A549 (cell line): ENCODE measurements at regions not wholly inside any gene's neighbourhood (a gene's known extent, or its start where the extent isn't known, plus 50 kb on each side); places are given as distances from the start of the nearest gene placed in this dataset.

Source experiments
- ATAC-seq, 2 experiments: fragments of 200-7000 bp in 1 of 2; fragments of >200 bp in 1 of 2; cut with Nextera tagmentation in 1 of 2; cut with Tn5 transposase in 1 of 2; 3 replicates each; pipeline versions ENCODE4 v1.8.0 to v1.9.1; 2018 to 2020; ENCODE audit warnings: mild to moderate bottlenecking in 1 of 2, moderate library complexity in 1 of 2
- CTCF ChIA-PET: fragments of 300-600 bp; sonication (Branson Sonifier 250); formaldehyde crosslinking; extraction: SDS; loops from one replicate; lab custom pipeline; 2021; ENCODE audit warnings: antibody characterized with exemption, inconsistent platforms; lab: Yijun Ruan, JAX
- POLR2A ChIA-PET: fragments of 350-600 bp; formaldehyde crosslinking; extraction: SDS; loops from one replicate; lab custom pipeline; 2021; ENCODE audit warnings: antibody characterized with exemption, inconsistent platforms; lab: Yijun Ruan, JAX
- DNase-seq, 2 experiments: peaks; one replicate each; pipeline versions ENCODE4 v3.0.0 to v3.0.0-alpha.2; 2011 to 2016; ENCODE audit warnings: low read depth in 1 of 2, low spot score in 1 of 2
- FAIRE-seq: peaks from 2 replicates; lab custom pipeline; 2011; peaks lifted over from hg19 to GRCh38; lab: Jason Lieb, UNC
- H3K27ac ChIP-seq, 2 experiments: fragments of >200 bp; sonication (Bioruptor Twin); formaldehyde crosslinking; 3 replicates each; pipeline ENCODE4 v1.5.1; 2016 to 2017
- H3K4me1 ChIP-seq: fragments of >200 bp; sonication (Bioruptor Twin); formaldehyde crosslinking; 3 replicates; pipeline ENCODE4 v1.6.1; 2016
- H3K4me2 ChIP-seq: fragments of >200 bp; sonication (Bioruptor Twin); formaldehyde crosslinking; 3 replicates; pipeline ENCODE4 v1.6.1; 2016
- H3K4me3 ChIP-seq: fragments of >200 bp; sonication (Bioruptor Twin); formaldehyde crosslinking; 3 replicates; pipeline ENCODE4 v1.5.1; 2016
- H3K9me3 ChIP-seq: fragments of >200 bp; sonication (Bioruptor Twin); formaldehyde crosslinking; 3 replicates; pipeline ENCODE4 v1.6.1; 2016
- ATOH8 ChIP-seq: fragments of 250-450 bp; sonication (Bioruptor Pico); IDR thresholded peaks from 2 replicates; pipeline ENCODE4 v1.5.0; 2020; ENCODE audit warnings: low read depth, mild to moderate bottlenecking, moderate library complexity
- BHLHE40 ChIP-seq: IDR thresholded peaks from 2 replicates; pipeline ENCODE4 v1.6.1; 2012; ENCODE audit warnings: low read depth, low read length, inconsistent platforms
- CBX2 ChIP-seq: fragments of 200-600 bp; sonication (generic); IDR thresholded peaks from 2 replicates; pipeline ENCODE4 v1.6.1; 2016; ENCODE audit warnings: low read depth, mild to moderate bottlenecking, borderline replicate concordance
- CBX8 ChIP-seq: fragments of 200-600 bp; sonication (generic); IDR thresholded peaks from 2 replicates; pipeline ENCODE4 v1.6.1; 2016
- CHD4 ChIP-seq: fragments of 200-600 bp; sonication (generic); IDR thresholded peaks from 2 replicates; pipeline ENCODE4 v1.6.1; 2016; ENCODE audit warnings: antibody characterized with exemption, mild to moderate bottlenecking, borderline replicate concordance
- EHF ChIP-seq: fragments of 250-450 bp; sonication (Bioruptor Pico); IDR thresholded peaks from 2 replicates; pipeline ENCODE4 v1.5.0; 2020; ENCODE audit warnings: mild to moderate bottlenecking
- EP300 ChIP-seq, 2 experiments: fragments of >200 bp; sonication (Bioruptor Twin); formaldehyde crosslinking; IDR thresholded peaks; 2 replicates in 1 of 2; 3 replicates in 1 of 2; pipeline ENCODE4 v1.6.1; 2016 to 2017
- ESRRA ChIP-seq: fragments of 150-350 bp; IDR thresholded peaks from 2 replicates; pipeline ENCODE4 v1.6.1; 2014; ENCODE audit warnings: mild to moderate bottlenecking, low read length, borderline replicate concordance
- FOSL2 ChIP-seq, 2 experiments: fragments of 450-650 bp in 1 of 2; fragments of >200 bp in 1 of 2; sonication (Bioruptor Twin) in 1 of 2; formaldehyde crosslinking; IDR thresholded peaks; 2 replicates each; pipeline versions ENCODE4 v1.5.0 to v1.6.1; 2016 to 2020; ENCODE audit warnings: mild to moderate bottlenecking in 1 of 2, moderate library complexity in 1 of 2
- FOXS1 ChIP-seq: fragments of 250-450 bp; sonication (Bioruptor Pico); IDR thresholded peaks from 2 replicates; pipeline ENCODE4 v1.5.0; 2020; ENCODE audit warnings: mild to moderate bottlenecking, moderate library complexity
- HMGXB4 ChIP-seq: fragments of 250-450 bp; sonication (Bioruptor Pico); IDR thresholded peaks from 2 replicates; pipeline ENCODE4 v1.5.0; 2021; ENCODE audit warnings: mild to moderate bottlenecking, moderate library complexity, borderline replicate concordance
- HOXA7 ChIP-seq: fragments of 250-450 bp; sonication (Bioruptor Pico); IDR thresholded peaks from 2 replicates; pipeline ENCODE4 v1.5.0; 2020; ENCODE audit warnings: mild to moderate bottlenecking, moderate library complexity
- HOXB13 ChIP-seq: fragments of 250-450 bp; sonication (Bioruptor Pico); IDR thresholded peaks from 2 replicates; pipeline ENCODE4 v1.5.0; 2020; ENCODE audit warnings: low read depth, mild to moderate bottlenecking, moderate library complexity
- JUN ChIP-seq, 2 experiments: fragments of >200 bp; sonication (Bioruptor Twin); formaldehyde crosslinking; IDR thresholded peaks; 2 replicates in 1 of 2; 3 replicates in 1 of 2; pipeline ENCODE4 v1.6.1; 2016 to 2017
- JUNB ChIP-seq: fragments of >200 bp; sonication (Bioruptor Twin); formaldehyde crosslinking; IDR thresholded peaks from 2 replicates; pipeline ENCODE4 v1.6.1; 2016
- KDM5A ChIP-seq: fragments of 200-600 bp; sonication (generic); IDR thresholded peaks from 2 replicates; pipeline ENCODE4 v1.6.1; 2016; ENCODE audit warnings: antibody characterized with exemption, mild to moderate bottlenecking
- MYC ChIP-seq: IDR thresholded peaks from 2 replicates; pipeline ENCODE4 v1.6.1; 2012; ENCODE audit warnings: mild to moderate bottlenecking, inconsistent platforms, low read length, improper control_type of control experiment, borderline replicate concordance
- POLR2A ChIP-seq: IDR thresholded peaks from 2 replicates; pipeline ENCODE4 v1.6.1; 2012; ENCODE audit warnings: mild to moderate bottlenecking, low read length
- RAD21 ChIP-seq, 2 experiments: fragments of >200 bp in 1 of 2; sonication (Bioruptor Twin) in 1 of 2; formaldehyde crosslinking in 1 of 2; IDR thresholded peaks in 1 of 2; conservative IDR thresholded peaks in 1 of 2; 2 replicates in 1 of 2; 3 replicates in 1 of 2; pipeline ENCODE4 v1.6.1; 2012 to 2018; ENCODE audit warnings: inconsistent platforms in 1 of 2
- RCOR1 ChIP-seq: fragments of 150-350 bp; IDR thresholded peaks from 2 replicates; pipeline ENCODE4 v1.6.1; 2014; ENCODE audit warnings: antibody characterized with exemption, low read length, low read depth
- RFX5 ChIP-seq: fragments of 450-650 bp; IDR thresholded peaks from 2 replicates; pipeline ENCODE4 v1.7.1; 2014; ENCODE audit warnings: antibody characterized with exemption, mild to moderate bottlenecking, moderate library complexity
- USF2 ChIP-seq: fragments of 450-650 bp; IDR thresholded peaks from 2 replicates; pipeline ENCODE4 v1.6.1; 2014; ENCODE audit warnings: antibody characterized with exemption
- WGBS: methylation state at CpG from one replicate; pipeline ENCODE4 v1.1.6; 2017; ENCODE audit errors: missing lambda C conversion rate; 5-methylcytosine and 5-hydroxymethylcytosine counted together
- TF ChIP-seq, protein P1 (sequence below): fragments of >200 bp; sonication (Bioruptor Twin); formaldehyde crosslinking; IDR thresholded peaks from 3 replicates; pipeline ENCODE4 v1.5.1; 2016
- TF ChIP-seq, protein P2 (sequence below): fragments of >200 bp; sonication (Bioruptor Twin); formaldehyde crosslinking; IDR thresholded peaks from 2 replicates; pipeline ENCODE4 v1.6.1; 2016
- TF ChIP-seq, protein P3 (sequence below): IDR thresholded peaks from 2 replicates; pipeline ENCODE4 v1.6.1; 2012
- TF ChIP-seq, protein P4 (sequence below): fragments of 200-600 bp; sonication (generic); IDR thresholded peaks from 2 replicates; pipeline ENCODE4 v1.6.1; 2016; ENCODE audit warnings: antibody characterized with exemption, mild to moderate bottlenecking, moderate library complexity

GRCh38 chr10:36533861-36534260 is 591.5 kb upstream of the ANKRD30A start:
- no peak overlapping the region for H3K4me2 ChIP-seq
- CTCF ChIA-PET: no interaction called here
- TF ChIP-seq EP300 (IDR thresholded peaks at IDR 0.05) (no peak), JUNB (no peak), HMGXB4 (no peak), ESRRA (no peak), CHD4 (no peak), HOXB13 (CRISPR knock-in tag) (no peak), POLR2A (no peak), ATOH8 (no peak)
- TF ChIP-seq, protein P1, sequence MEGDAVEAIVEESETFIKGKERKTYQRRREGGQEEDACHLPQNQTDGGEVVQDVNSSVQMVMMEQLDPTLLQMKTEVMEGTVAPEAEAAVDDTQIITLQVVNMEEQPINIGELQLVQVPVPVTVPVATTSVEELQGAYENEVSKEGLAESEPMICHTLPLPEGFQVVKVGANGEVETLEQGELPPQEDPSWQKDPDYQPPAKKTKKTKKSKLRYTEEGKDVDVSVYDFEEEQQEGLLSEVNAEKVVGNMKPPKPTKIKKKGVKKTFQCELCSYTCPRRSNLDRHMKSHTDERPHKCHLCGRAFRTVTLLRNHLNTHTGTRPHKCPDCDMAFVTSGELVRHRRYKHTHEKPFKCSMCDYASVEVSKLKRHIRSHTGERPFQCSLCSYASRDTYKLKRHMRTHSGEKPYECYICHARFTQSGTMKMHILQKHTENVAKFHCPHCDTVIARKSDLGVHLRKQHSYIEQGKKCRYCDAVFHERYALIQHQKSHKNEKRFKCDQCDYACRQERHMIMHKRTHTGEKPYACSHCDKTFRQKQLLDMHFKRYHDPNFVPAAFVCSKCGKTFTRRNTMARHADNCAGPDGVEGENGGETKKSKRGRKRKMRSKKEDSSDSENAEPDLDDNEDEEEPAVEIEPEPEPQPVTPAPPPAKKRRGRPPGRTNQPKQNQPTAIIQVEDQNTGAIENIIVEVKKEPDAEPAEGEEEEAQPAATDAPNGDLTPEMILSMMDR: no peak
- H3K9me3 ChIP-seq: peaks cover 18% of the 10 kb centered on the region; the same call in 2 of the 3 replicates
- no peak overlapping the region for H3K4me3 ChIP-seq
- WGBS: 68% methylated on average over 8 of the region's 8 CpGs
- ATAC-seq (no peak), FAIRE-seq (no peak), DNase-seq (no peak)
- POLR2A ChIA-PET: interaction anchor here (1.6 kb wide), 1 partner anchor 254 kb away, joined by 3 read pairs; no protein-coding TSS in a partner anchor
- no peak overlapping the region for H3K27ac ChIP-seq
- H3K4me1 ChIP-seq: peaks cover 17% of the 10 kb centered on the region; the same call in 2 of the 3 replicates

- CTCF ChIA-PET: no interaction called here
- FAIRE-seq (no peak), ATAC-seq (no peak)
Observed at GRCh38 chr10:36533316-36533715, 592.1 kb upstream of the ANKRD30A start.

More at GRCh38 chr10:36533316-36533715, 592.1 kb upstream of the ANKRD30A start:
- H3K9me3 ChIP-seq: peaks cover 19% of the 10 kb centered on the region; the same call in 2 of the 3 replicates
- no peak overlapping the region for H3K27ac ChIP-seq
- POLR2A ChIA-PET: no interaction called here
- WGBS: 62% methylated on average over 2 of the region's 2 CpGs
- no peak overlapping the region for H3K4me2 ChIP-seq
- peaks cover 12% of the 10 kb centered on the region; the same call in 2 of the 3 replicates for H3K4me1 ChIP-seq
- TF ChIP-seq, protein P2, sequence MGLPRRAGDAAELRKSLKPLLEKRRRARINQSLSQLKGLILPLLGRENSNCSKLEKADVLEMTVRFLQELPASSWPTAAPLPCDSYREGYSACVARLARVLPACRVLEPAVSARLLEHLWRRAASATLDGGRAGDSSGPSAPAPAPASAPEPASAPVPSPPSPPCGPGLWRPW: no peak
- TF ChIP-seq FOSL2 (IDR thresholded peaks at IDR 0.05) (no peak), FOSL2 (CRISPR knock-in tag; IDR thresholded peaks at IDR 0.05) (no peak), MYC (no peak), KDM5A (no peak), EHF (no peak), JUN (IDR thresholded peaks at IDR 0.05) (no peak), FOXS1 (CRISPR knock-in tag) (no peak), HOXA7 (no peak), CHD4 (no peak), BHLHE40 (no peak), RAD21 (conservative IDR thresholded peaks at IDR 0.05 in 1 of 2, IDR thresholded peaks at IDR 0.05 in 1 of 2) (no peak), RCOR1 (no peak), CBX2 (no peak), USF2 (no peak), RFX5 (no peak), CBX8 (no peak)
- TF ChIP-seq, protein P3, sequence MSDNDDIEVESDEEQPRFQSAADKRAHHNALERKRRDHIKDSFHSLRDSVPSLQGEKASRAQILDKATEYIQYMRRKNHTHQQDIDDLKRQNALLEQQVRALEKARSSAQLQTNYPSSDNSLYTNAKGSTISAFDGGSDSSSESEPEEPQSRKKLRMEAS: no peak
- TF ChIP-seq, protein P4, sequence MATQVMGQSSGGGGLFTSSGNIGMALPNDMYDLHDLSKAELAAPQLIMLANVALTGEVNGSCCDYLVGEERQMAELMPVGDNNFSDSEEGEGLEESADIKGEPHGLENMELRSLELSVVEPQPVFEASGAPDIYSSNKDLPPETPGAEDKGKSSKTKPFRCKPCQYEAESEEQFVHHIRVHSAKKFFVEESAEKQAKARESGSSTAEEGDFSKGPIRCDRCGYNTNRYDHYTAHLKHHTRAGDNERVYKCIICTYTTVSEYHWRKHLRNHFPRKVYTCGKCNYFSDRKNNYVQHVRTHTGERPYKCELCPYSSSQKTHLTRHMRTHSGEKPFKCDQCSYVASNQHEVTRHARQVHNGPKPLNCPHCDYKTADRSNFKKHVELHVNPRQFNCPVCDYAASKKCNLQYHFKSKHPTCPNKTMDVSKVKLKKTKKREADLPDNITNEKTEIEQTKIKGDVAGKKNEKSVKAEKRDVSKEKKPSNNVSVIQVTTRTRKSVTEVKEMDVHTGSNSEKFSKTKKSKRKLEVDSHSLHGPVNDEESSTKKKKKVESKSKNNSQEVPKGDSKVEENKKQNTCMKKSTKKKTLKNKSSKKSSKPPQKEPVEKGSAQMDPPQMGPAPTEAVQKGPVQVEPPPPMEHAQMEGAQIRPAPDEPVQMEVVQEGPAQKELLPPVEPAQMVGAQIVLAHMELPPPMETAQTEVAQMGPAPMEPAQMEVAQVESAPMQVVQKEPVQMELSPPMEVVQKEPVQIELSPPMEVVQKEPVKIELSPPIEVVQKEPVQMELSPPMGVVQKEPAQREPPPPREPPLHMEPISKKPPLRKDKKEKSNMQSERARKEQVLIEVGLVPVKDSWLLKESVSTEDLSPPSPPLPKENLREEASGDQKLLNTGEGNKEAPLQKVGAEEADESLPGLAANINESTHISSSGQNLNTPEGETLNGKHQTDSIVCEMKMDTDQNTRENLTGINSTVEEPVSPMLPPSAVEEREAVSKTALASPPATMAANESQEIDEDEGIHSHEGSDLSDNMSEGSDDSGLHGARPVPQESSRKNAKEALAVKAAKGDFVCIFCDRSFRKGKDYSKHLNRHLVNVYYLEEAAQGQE: no peak
- TF ChIP-seq, protein P1: no peak
- no peak for DNase-seq
- no peak overlapping the region for H3K4me3 ChIP-seq
